Gastroesophageal sphincter (tissue), 3 donors: ENCODE measurements at regions not wholly inside any gene's neighbourhood (a gene's known extent, or its start where the extent isn't known, plus 50 kb on each side); places are given as distances from the start of the nearest gene placed in this dataset.

Source experiments
- CTCF ChIP-seq, 4 experiments: fragments of 200-600 bp in 2 of 4; fragments of 450-650 bp in 2 of 4; sonication (generic) in 1 of 4; IDR thresholded peaks; one replicate each; pipeline ENCODE4 v1.5.1; 2017 to 2019; ENCODE audit warnings: antibody characterized with exemption in 4 of 4, mild to moderate bottlenecking in 2 of 4, moderate library complexity in 2 of 4
- POLR2A ChIP-seq, 2 donors: fragments of 450-650 bp; IDR thresholded peaks; one replicate each; pipeline ENCODE4 v1.6.1; 2017; ENCODE audit warnings: antibody characterized with exemption in 2 of 2, mild to moderate bottlenecking in 2 of 2, moderate library complexity in 1 of 2

- TF ChIP-seq CTCF (IDR thresholded peaks at IDR 0.05) (no peak), POLR2A (IDR thresholded peaks at IDR 0.05) (no peak)
Observed at GRCh38 chr1:157197906-157198435, 59.8 kb upstream of the ETV3 start.
